GM12878 (cell line): ENCODE measurements at regions not wholly inside any gene's neighbourhood (a gene's known extent, or its start where the extent isn't known, plus 50 kb on each side); places are given as distances from the start of the nearest gene placed in this dataset.

Source experiments
- ATAC-seq: fragments of 200-7000 bp; cut with Tn5 transposase; 3 replicates; pipeline ENCODE4 v1.9.1; 2020; ENCODE audit warnings: mild to moderate bottlenecking, moderate library complexity
- BruUV-seq: library from RNA; stranded (reverse); fragments of 400-500 nt; replicated peaks from 2 replicates; lab custom pipeline; 2021; lab: Mats Ljungman, UMichigan
- CTCF ChIA-PET: fragments of 300-600 bp; sonication (Branson Sonifier 250); formaldehyde crosslinking; extraction: SDS; loops from one replicate; lab custom pipeline; 2021; ENCODE audit warnings: inconsistent platforms; lab: Yijun Ruan, JAX
- POLR2A ChIA-PET: fragments of 350-600 bp; formaldehyde crosslinking; extraction: SDS; loops from one replicate; lab custom pipeline; 2021; ENCODE audit warnings: inconsistent platforms; lab: Charles Lee
- RAD21 ChIA-PET: fragments of 300-600 bp; sonication (Branson Sonifier 250); formaldehyde crosslinking; loops from one replicate; lab custom pipeline; 2023; ENCODE audit warnings: antibody characterized with exemption; ENCODE audit not compliant: unreplicated experiment; lab: Charles Lee
- SMC1A ChIA-PET: fragments of 300-600 bp; sonication (Branson Sonifier 250); formaldehyde crosslinking; loops from one replicate; lab custom pipeline; 2023; ENCODE audit not compliant: unreplicated experiment, uncharacterized antibody; lab: Charles Lee
- DNase-seq: peaks from one replicate; pipeline ENCODE4 v3.0.0-alpha.2; 2011; ENCODE audit warnings: low read depth, low spot score
- FAIRE-seq: peaks from 3 replicates; lab custom pipeline; 2011; peaks lifted over from hg19 to GRCh38; lab: Jason Lieb, UNC
- H2AFZ ChIP-seq: 2 replicates; pipeline ENCODE4 v1.6.0; 2011; ENCODE audit warnings: low read depth, low read length, control low read depth; ENCODE audit not compliant: control insufficient read depth
- H3K27ac ChIP-seq: 2 replicates; pipeline ENCODE4 v1.5.1; 2011; ENCODE audit warnings: control low read depth; ENCODE audit not compliant: control insufficient read depth, insufficient read depth
- H3K27me3 ChIP-seq, 2 experiments: replicated peaks in 1 of 2; 2 replicates each; pipeline versions ENCODE4 v1.6.0 to v1.6.1; 2011; ENCODE audit warnings: low read length in 1 of 2; ENCODE audit not compliant: control insufficient read depth in 2 of 2, insufficient read depth in 2 of 2
- H3K36me3 ChIP-seq, 2 experiments: 2 replicates each; pipeline ENCODE4 v1.5.1; 2011; ENCODE audit warnings: low read length in 1 of 2; ENCODE audit not compliant: control insufficient read depth in 2 of 2, insufficient read depth in 2 of 2
- H3K4me1 ChIP-seq: 2 replicates; pipeline ENCODE4 v1.6.1; 2011; ENCODE audit warnings: mild to moderate bottlenecking, low read length, moderate library complexity, mixed read lengths; ENCODE audit not compliant: control insufficient read depth, insufficient read depth
- H3K4me2 ChIP-seq: 2 replicates; pipeline ENCODE4 v1.6.0; 2011; ENCODE audit warnings: control low read depth; ENCODE audit not compliant: control insufficient read depth, insufficient read depth
- H3K4me3 ChIP-seq: fragments of 200-600 bp; sonication (generic); 2 replicates; pipeline ENCODE4 v1.5.1; 2016
- H3K79me2 ChIP-seq: 2 replicates; pipeline ENCODE4 v1.6.0; 2011; ENCODE audit warnings: low read length; ENCODE audit not compliant: control insufficient read depth, insufficient read depth
- H3K9ac ChIP-seq: 2 replicates; pipeline ENCODE4 v1.8.0; 2011; ENCODE audit warnings: low read length, control low read depth, mixed read lengths; ENCODE audit not compliant: control insufficient read depth, insufficient read depth
- H3K9me3 ChIP-seq: replicated peaks from 3 replicates; pipeline ENCODE4 v1.5.1; 2011; ENCODE audit warnings: mild to moderate bottlenecking, low read length; ENCODE audit not compliant: control insufficient read depth, insufficient read depth
- H4K20me1 ChIP-seq: 2 replicates; pipeline ENCODE4 v1.6.0; 2011; ENCODE audit not compliant: control insufficient read depth, insufficient read depth
- ATF7 ChIP-seq: fragments of 450-650 bp; IDR thresholded peaks from 2 replicates; pipeline ENCODE4 v1.6.1; 2016; ENCODE audit warnings: low read depth, mild to moderate bottlenecking
- HDGF ChIP-seq: fragments of 450-650 bp; IDR thresholded peaks from 2 replicates; pipeline ENCODE4 v1.6.1; 2016; ENCODE audit warnings: antibody characterized with exemption
- IRF5 ChIP-seq: fragments of 450-650 bp; IDR thresholded peaks from 2 replicates; pipeline ENCODE4 v1.6.1; 2017; ENCODE audit warnings: borderline replicate concordance
- MYC ChIP-seq: IDR thresholded peaks from 2 replicates; pipeline ENCODE4 v1.6.1; 2011; ENCODE audit warnings: mild to moderate bottlenecking, low read length, moderate library complexity, inconsistent platforms; ENCODE audit not compliant: insufficient read depth, insufficient replicate concordance, insufficient read length, severe bottlenecking
- PML ChIP-seq: IDR thresholded peaks from 2 replicates; pipeline ENCODE4 v1.6.1; 2012; ENCODE audit warnings: low read length, inconsistent platforms
- POLR2A ChIP-seq: IDR thresholded peaks from 2 replicates; pipeline ENCODE4 v1.6.1; 2011; ENCODE audit warnings: low read depth, mild to moderate bottlenecking, low read length
- PRDM15 ChIP-seq: fragments of 450-650 bp; formaldehyde crosslinking; IDR thresholded peaks from 2 replicates; pipeline ENCODE4 v1.4.0; 2020; ENCODE audit warnings: mild to moderate bottlenecking, moderate library complexity
- SREBF1 ChIP-seq: IDR thresholded peaks from 2 replicates; pipeline ENCODE4 v1.6.1; 2012; ENCODE audit warnings: mild to moderate bottlenecking, low read length
- YBX1 ChIP-seq: fragments of 450-650 bp; IDR thresholded peaks from 2 replicates; pipeline ENCODE4 v1.6.1; 2016; ENCODE audit warnings: antibody characterized with exemption
- WGBS: methylation state at CpG from one replicate; pipeline ENCODE4 v1.1.6; 2016; ENCODE audit warnings: low lambda C conversion rate; ENCODE audit not compliant: insufficient replicate concordance, insufficient coverage; ENCODE audit errors: missing lambda C conversion rate; 5-methylcytosine and 5-hydroxymethylcytosine counted together
- in situ Hi-C: fragments of 300-500 bp; cut with MboI; formaldehyde crosslinking; loops from 9 replicates; pipeline ENCODE4 v1.14.3; 2018; ENCODE audit warnings: mixed read lengths
- intact Hi-C: fragments of 100-400 bp; cut with micrococcal nuclease; formaldehyde crosslinking; loops from one replicate; pipeline ENCODE4 v1.14.2; 2022; ENCODE audit not compliant: unreplicated experiment
- TF ChIP-seq, protein P1 (sequence below), 3 experiments: IDR thresholded peaks in 2 of 3; conservative IDR thresholded peaks in 1 of 3; 2 replicates each; pipeline ENCODE4 v1.5.1; 2011; ENCODE audit warnings: low read depth in 3 of 3, low read length in 3 of 3, mild to moderate bottlenecking in 3 of 3, control low read depth in 2 of 3, moderate library complexity in 2 of 3, inconsistent platforms in 1 of 3, mixed read lengths in 1 of 3; ENCODE audit not compliant: control insufficient read depth in 2 of 3, insufficient read depth in 1 of 3; ENCODE audit errors: extremely low read depth in 1 of 3
- TF ChIP-seq, protein P2 (sequence below): IDR thresholded peaks from 2 replicates; pipeline ENCODE4 v1.6.1; 2012; ENCODE audit warnings: low read depth, low read length, improper control_type of control experiment
- TF ChIP-seq, protein P3 (sequence below): fragments of 450-650 bp; IDR thresholded peaks from 2 replicates; pipeline ENCODE4 v1.6.1; 2017; ENCODE audit warnings: mild to moderate bottlenecking

DNA sequence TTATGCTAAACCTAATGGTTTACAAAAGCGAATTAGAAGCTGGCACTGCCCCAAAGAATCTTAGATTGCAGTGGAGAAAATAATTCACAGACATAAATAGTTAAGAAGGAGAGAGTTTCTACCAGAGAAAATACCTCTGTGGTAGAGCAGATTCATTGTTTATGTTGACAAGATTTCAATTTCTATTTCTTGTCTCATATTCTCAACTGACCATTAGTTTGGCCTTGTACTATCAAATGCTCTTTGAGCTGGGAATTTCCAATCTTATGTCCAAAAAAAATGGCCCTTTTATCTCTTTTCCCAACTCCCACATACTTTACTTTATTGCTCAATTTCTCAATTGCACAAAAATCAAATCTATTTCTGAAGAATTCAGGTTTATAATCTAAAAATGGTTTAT is 804.1 kb upstream of the CITED2 start:
- intact Hi-C loops = no loop called here
- no peak overlapping the region for H3K9ac ChIP-seq
- 0% methylated on average over 1 of the region's 1 CpG for WGBS
- POLR2A ChIA-PET = no interaction called here
- ATAC-seq = no peak
- no peaks in the 10 kb centered on the region for H3K4me1 ChIP-seq
- no peak for FAIRE-seq
- H4K20me1 ChIP-seq = no peaks in the 10 kb centered on the region
- no TSS peak for BruUV-seq
- H3K4me2 ChIP-seq = no peak overlapping the region
- no peak for DNase-seq
- H3K36me3 ChIP-seq = no peaks in the 10 kb centered on the region
- no peak overlapping the region for H3K27ac ChIP-seq
- in situ Hi-C loops = no loop called here
- H2AFZ ChIP-seq = no peak overlapping the region
- H3K27me3 ChIP-seq = no peaks in the 10 kb centered on the region
- H3K9me3 ChIP-seq = no peaks in the 10 kb centered on the region
- CTCF ChIA-PET = no interaction called here
- H3K79me2 ChIP-seq = no peaks in the 10 kb centered on the region
- RAD21 ChIA-PET = no interaction called here
- SMC1A ChIA-PET = interaction anchor here (0.6 to 1.2 kb wide), 2 partner anchors 12 to 1360 kb away, joined by 3 read pairs; no protein-coding TSS in a partner anchor
- H3K4me3 ChIP-seq = no peak overlapping the region
- TF ChIP-seq PML (no peak), SREBF1 (no peak), ATF7 (no peak), IRF5 (no peak), HDGF (no peak), POLR2A (no peak), MYC (no peak), YBX1 (no peak), PRDM15 (CRISPR knock-in tag) (no peak)
- TF ChIP-seq, protein P1, sequence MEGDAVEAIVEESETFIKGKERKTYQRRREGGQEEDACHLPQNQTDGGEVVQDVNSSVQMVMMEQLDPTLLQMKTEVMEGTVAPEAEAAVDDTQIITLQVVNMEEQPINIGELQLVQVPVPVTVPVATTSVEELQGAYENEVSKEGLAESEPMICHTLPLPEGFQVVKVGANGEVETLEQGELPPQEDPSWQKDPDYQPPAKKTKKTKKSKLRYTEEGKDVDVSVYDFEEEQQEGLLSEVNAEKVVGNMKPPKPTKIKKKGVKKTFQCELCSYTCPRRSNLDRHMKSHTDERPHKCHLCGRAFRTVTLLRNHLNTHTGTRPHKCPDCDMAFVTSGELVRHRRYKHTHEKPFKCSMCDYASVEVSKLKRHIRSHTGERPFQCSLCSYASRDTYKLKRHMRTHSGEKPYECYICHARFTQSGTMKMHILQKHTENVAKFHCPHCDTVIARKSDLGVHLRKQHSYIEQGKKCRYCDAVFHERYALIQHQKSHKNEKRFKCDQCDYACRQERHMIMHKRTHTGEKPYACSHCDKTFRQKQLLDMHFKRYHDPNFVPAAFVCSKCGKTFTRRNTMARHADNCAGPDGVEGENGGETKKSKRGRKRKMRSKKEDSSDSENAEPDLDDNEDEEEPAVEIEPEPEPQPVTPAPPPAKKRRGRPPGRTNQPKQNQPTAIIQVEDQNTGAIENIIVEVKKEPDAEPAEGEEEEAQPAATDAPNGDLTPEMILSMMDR (IDR thresholded peaks at IDR 0.05 in 2 of 3, conservative IDR thresholded peaks at IDR 0.05 in 1 of 3; ENCODE audit: control insufficient read depth in 2 of 3, extremely low read depth in 1 of 3, insufficient read depth in 1 of 3, low read depth in 3 of 3, low read length in 3 of 3) = no peak
- TF ChIP-seq, protein P2, sequence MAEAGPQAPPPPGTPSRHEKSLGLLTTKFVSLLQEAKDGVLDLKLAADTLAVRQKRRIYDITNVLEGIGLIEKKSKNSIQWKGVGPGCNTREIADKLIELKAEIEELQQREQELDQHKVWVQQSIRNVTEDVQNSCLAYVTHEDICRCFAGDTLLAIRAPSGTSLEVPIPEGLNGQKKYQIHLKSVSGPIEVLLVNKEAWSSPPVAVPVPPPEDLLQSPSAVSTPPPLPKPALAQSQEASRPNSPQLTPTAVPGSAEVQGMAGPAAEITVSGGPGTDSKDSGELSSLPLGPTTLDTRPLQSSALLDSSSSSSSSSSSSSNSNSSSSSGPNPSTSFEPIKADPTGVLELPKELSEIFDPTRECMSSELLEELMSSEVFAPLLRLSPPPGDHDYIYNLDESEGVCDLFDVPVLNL = no peak
- TF ChIP-seq, protein P3, sequence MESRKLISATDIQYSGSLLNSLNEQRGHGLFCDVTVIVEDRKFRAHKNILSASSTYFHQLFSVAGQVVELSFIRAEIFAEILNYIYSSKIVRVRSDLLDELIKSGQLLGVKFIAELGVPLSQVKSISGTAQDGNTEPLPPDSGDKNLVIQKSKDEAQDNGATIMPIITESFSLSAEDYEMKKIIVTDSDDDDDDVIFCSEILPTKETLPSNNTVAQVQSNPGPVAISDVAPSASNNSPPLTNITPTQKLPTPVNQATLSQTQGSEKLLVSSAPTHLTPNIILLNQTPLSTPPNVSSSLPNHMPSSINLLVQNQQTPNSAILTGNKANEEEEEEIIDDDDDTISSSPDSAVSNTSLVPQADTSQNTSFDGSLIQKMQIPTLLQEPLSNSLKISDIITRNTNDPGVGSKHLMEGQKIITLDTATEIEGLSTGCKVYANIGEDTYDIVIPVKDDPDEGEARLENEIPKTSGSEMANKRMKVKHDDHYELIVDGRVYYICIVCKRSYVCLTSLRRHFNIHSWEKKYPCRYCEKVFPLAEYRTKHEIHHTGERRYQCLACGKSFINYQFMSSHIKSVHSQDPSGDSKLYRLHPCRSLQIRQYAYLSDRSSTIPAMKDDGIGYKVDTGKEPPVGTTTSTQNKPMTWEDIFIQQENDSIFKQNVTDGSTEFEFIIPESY = no peak
